Suprapubic skin (tissue), 4 donors: ENCODE measurements at regions not wholly inside any gene's neighbourhood (a gene's known extent, or its start where the extent isn't known, plus 50 kb on each side); places are given as distances from the start of the nearest gene placed in this dataset.
"Not testable (repeated sequence)": the region's sequence is repeated elsewhere in the genome, so short reads cannot be mapped to it uniquely, and the experiment has no call there.

ENCODE experiments used
- DNase-seq, 2 donors: peaks; one replicate each; pipeline ENCODE4 v3.0.0-alpha.2; 2019; ENCODE audit warnings: low spot score in 2 of 2
- H3K27ac ChIP-seq: fragments of 200-600 bp; sonication (generic); one replicate; pipeline ENCODE4 v1.5.1; 2019
- H3K27me3 ChIP-seq: fragments of 200-600 bp; sonication (generic); one replicate; pipeline ENCODE4 v1.5.1; 2019
- H3K36me3 ChIP-seq: fragments of 200-600 bp; sonication (generic); one replicate; pipeline ENCODE4 v1.5.1; 2019
- H3K4me1 ChIP-seq: fragments of 200-600 bp; sonication (generic); one replicate; pipeline ENCODE4 v1.5.1; 2019
- H3K4me3 ChIP-seq: fragments of 200-600 bp; sonication (generic); one replicate; pipeline ENCODE4 v1.5.1; 2019; ENCODE audit warnings: mild to moderate bottlenecking
- H3K9me3 ChIP-seq: fragments of 200-600 bp; sonication (generic); one replicate; pipeline ENCODE4 v1.5.1; 2019
- EP300 ChIP-seq: sonication (generic); formaldehyde crosslinking; IDR thresholded peaks from one replicate; pipeline ENCODE4 v1.6.1; 2017; ENCODE audit warnings: antibody characterized with exemption
- POLR2A ChIP-seq, 2 donors: fragments of 450-650 bp; IDR thresholded peaks; one replicate each; pipeline ENCODE4 v1.6.1; 2017; ENCODE audit warnings: antibody characterized with exemption in 2 of 2, mild to moderate bottlenecking in 2 of 2, moderate library complexity in 2 of 2
- POLR2AphosphoS5 ChIP-seq, 3 donors: sonication (generic); formaldehyde crosslinking; IDR thresholded peaks; one replicate each; pipeline ENCODE4 v1.6.1; 2017; ENCODE audit warnings: antibody characterized with exemption in 3 of 3
- WGBS: methylation state at CpG from one replicate; pipeline ENCODE4 v1.1.5; 2018; 5-methylcytosine and 5-hydroxymethylcytosine counted together
- TF ChIP-seq, protein P1 (sequence below), 2 donors: fragments of 200-600 bp in 1 of 2; fragments of 450-650 bp in 1 of 2; sonication (generic) in 1 of 2; IDR thresholded peaks; one replicate each; pipeline ENCODE4 v1.5.1; 2016 to 2019; ENCODE audit warnings: antibody characterized with exemption in 2 of 2, mild to moderate bottlenecking in 1 of 2, moderate library complexity in 1 of 2

DNA sequence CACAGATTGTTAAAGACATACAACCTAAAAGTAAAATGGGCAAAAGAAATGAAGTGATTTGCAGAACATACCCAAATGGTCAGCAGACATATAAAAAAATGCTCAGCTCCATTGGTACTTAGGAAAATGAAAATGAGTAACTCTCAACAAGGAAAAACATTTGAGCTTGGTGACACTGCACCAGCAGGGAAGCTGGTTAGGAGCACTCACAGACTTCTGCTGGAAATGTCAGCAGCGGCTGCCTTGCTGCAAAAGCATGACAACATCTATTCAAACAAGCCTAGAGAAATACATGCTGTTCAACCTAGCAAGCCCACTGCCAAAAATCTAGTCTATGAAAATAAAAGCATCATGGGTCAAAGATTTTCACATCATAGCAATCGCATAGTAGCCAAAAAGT lies 99.0 kb upstream of the FOXQ1 start:
- Histone ChIP-seq H3K4me1 (no peaks in the 10 kb centered on the region), H3K27ac (no peak overlapping the region), H3K27me3 (no peaks in the 10 kb centered on the region), H3K36me3 (no peaks in the 10 kb centered on the region), H3K4me3 (no peak overlapping the region), H3K9me3 (no peaks in the 10 kb centered on the region)
- TF ChIP-seq EP300 (no peak), POLR2A (IDR thresholded peaks at IDR 0.05) (no peak), POLR2AphosphoS5 (IDR thresholded peaks at IDR 0.05) (no peak)
- TF ChIP-seq, protein P1, sequence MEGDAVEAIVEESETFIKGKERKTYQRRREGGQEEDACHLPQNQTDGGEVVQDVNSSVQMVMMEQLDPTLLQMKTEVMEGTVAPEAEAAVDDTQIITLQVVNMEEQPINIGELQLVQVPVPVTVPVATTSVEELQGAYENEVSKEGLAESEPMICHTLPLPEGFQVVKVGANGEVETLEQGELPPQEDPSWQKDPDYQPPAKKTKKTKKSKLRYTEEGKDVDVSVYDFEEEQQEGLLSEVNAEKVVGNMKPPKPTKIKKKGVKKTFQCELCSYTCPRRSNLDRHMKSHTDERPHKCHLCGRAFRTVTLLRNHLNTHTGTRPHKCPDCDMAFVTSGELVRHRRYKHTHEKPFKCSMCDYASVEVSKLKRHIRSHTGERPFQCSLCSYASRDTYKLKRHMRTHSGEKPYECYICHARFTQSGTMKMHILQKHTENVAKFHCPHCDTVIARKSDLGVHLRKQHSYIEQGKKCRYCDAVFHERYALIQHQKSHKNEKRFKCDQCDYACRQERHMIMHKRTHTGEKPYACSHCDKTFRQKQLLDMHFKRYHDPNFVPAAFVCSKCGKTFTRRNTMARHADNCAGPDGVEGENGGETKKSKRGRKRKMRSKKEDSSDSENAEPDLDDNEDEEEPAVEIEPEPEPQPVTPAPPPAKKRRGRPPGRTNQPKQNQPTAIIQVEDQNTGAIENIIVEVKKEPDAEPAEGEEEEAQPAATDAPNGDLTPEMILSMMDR (IDR thresholded peaks at IDR 0.05), result no peak
- no peak for DNase-seq
- 58% methylated on average over 2 of the region's 2 CpGs for WGBS

DNA sequence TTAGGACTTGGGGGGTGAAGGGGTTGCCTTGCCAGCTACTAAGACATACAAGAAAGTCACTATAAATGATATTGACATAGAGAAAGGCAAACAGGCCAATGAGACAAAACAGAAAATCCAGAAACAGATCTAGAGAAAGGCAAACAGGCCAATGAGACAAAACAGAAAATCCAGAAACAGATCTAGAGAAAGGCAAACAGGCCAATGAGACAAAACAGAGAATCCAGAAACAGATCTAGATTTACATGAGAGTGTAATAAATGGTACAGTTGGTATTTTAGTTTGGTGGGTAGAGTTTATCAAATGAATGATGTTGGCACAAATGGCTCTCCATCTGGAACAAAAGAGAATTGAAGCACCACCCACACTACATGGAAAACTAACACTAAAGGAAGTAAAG lies 99.8 kb upstream of the FOXQ1 start:
- not testable (repeated sequence) for H3K27me3 ChIP-seq, H3K9me3 ChIP-seq, H3K36me3 ChIP-seq, H3K4me3 ChIP-seq, H3K27ac ChIP-seq, H3K4me1 ChIP-seq, DNase-seq

DNA sequence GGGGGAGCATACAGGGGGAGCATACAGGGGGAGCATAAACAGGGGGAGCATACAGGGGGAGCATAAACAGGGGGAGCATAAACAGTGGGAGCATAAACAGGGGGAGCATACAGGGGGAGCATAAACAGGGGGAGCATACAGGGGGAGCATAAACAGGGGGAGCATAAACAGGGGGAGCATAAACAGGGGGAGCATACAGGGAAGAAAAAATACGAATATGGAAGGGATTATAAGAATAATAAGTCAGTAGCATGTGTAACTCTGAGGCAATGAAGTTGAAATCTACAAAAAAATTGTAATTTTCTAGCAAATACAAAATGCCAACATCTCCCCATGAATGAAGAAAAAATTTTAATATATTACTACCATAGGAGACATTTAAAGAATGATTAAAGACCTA lies 101.3 kb upstream of the FOXQ1 start:
- DNase-seq, H3K36me3 ChIP-seq, H3K4me3 ChIP-seq, H3K4me1 ChIP-seq, H3K27ac ChIP-seq, H3K9me3 ChIP-seq, H3K27me3 ChIP-seq: not testable (repeated sequence)
- WGBS, result 90% methylated on average over 1 of the region's 1 CpG

DNA sequence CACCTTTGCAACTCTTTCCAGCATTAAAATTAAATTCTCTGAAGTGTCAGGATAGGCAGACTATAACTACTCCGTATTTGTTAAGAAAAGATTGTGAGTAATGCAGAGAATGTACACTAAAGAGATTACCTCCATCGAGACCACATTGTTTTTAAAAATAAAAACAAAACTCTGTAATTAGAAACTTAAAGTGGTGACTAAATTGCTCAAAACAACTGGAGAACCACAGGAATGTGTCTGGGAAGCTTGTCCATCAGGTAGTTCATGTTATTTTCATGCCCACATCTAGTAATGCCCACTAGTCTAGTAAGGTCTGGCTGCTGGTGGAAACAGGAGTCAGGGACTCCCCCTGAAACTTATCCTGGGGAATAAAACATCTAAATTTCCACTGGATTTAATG lies 103.0 kb upstream of the FOXQ1 start:
- Histone ChIP-seq H3K9me3 (no peaks in the 10 kb centered on the region), H3K36me3 (no peaks in the 10 kb centered on the region), H3K4me1 (no peaks in the 10 kb centered on the region), H3K4me3 (no peak overlapping the region), H3K27ac (no peak overlapping the region), H3K27me3 (no peaks in the 10 kb centered on the region)
- DNase-seq, result no peak
- WGBS, result 89% methylated on average over 2 of the region's 2 CpGs
- no peak for TF ChIP-seq POLR2AphosphoS5 (IDR thresholded peaks at IDR 0.05)
- TF ChIP-seq, protein P1 (IDR thresholded peaks at IDR 0.05), result no peak

DNA sequence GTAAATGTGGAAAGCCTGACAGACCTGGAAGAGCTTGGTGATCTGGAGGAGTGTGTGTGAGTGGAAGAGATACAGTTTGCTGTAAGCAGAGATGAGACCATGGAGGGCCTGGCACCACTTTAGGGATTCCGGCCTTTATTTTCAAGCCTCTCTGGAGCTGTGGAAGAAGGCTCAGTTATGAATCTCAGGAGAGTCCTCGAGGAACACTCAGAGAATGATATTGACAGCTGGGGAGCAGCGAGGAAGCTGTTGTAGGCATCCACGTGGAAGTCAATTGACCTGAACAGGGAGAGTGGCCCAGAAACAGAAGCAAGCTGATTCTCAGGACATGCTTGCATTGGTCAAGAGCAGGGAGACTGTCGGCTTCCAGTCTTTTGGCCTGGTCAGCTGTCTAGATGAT lies 108.4 kb upstream of the FOXQ1 start:
- no peak for DNase-seq
- no peak for TF ChIP-seq POLR2AphosphoS5 (IDR thresholded peaks at IDR 0.05)
- TF ChIP-seq EP300, result no peak
- no peak for TF ChIP-seq POLR2A (IDR thresholded peaks at IDR 0.05)
- TF ChIP-seq, protein P1 (IDR thresholded peaks at IDR 0.05), result no peak
- no peaks in the 10 kb centered on the region for H3K9me3 ChIP-seq
- no peaks in the 10 kb centered on the region for H3K4me1 ChIP-seq
- no peaks in the 10 kb centered on the region for H3K36me3 ChIP-seq
- whole genome bisulfite sequencing, result 86% methylated on average over 5 of the region's 5 CpGs
- H3K27ac ChIP-seq, result no peak overlapping the region
- H3K4me3 ChIP-seq, result no peak overlapping the region
- no peaks in the 10 kb centered on the region for H3K27me3 ChIP-seq

DNA sequence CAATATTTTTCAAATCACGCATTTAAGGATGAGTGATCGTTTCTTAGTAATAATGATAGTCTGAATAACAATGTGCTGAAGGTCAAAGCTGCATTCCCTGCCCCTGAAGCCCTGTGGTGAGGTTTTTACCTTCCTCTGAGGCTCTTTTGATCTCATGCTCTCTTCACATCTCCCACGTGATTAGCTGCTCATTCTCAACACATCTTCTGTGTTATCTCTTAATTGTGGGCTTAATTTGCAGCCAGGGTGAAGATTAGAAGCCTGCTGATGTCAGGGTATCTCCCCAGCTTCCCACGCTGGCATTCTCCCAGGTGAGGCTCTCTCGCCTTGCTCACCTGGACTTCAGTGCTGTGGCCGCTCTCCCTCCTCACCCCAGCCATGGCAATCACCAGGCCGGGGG lies 109.7 kb upstream of the FOXQ1 start:
- Histone ChIP-seq H3K4me3 (no peak overlapping the region), H3K4me1 (no peaks in the 10 kb centered on the region), H3K27ac (no peak overlapping the region), H3K27me3 (no peaks in the 10 kb centered on the region), H3K36me3 (no peaks in the 10 kb centered on the region), H3K9me3 (no peaks in the 10 kb centered on the region)
- DNase-seq, result no peak
- WGBS, result 89% methylated on average over 7 of the region's 7 CpGs
- TF ChIP-seq POLR2A (IDR thresholded peaks at IDR 0.05) (no peak), POLR2AphosphoS5 (IDR thresholded peaks at IDR 0.05) (no peak), EP300 (no peak)
- TF ChIP-seq, protein P1 (IDR thresholded peaks at IDR 0.05), result no peak
